Progenitor cell of endocrine pancreas (in vitro differentiated cells): ENCODE measurements at regions not wholly inside any gene's neighbourhood (a gene's known extent, or its start where the extent isn't known, plus 50 kb on each side); places are given as distances from the start of the nearest gene placed in this dataset.
"Not testable (repeated sequence)": the region's sequence is repeated elsewhere in the genome, so short reads cannot be mapped to it uniquely, and the experiment has no call there.

Experiments used
- DNase-seq: peaks from one replicate; pipeline ENCODE4 v3.0.0; 2021; ENCODE audit warnings: low spot score; ENCODE audit not compliant: unreplicated experiment
- H3K27ac Mint-ChIP-seq: 2 replicates; pipeline ENCODE4 v1.8.0; 2021; ENCODE audit warnings: mild to moderate bottlenecking, moderate library complexity, mixed read lengths
- H3K27me3 Mint-ChIP-seq: 2 replicates; pipeline ENCODE4 v1.8.0; 2021; ENCODE audit warnings: mixed read lengths
- H3K36me3 Mint-ChIP-seq: 2 replicates; pipeline ENCODE4 v1.8.0; 2022; ENCODE audit warnings: mixed read lengths; ENCODE audit not compliant: insufficient read depth
- H3K4me1 Mint-ChIP-seq: 2 replicates; pipeline ENCODE4 v1.8.0; 2021; ENCODE audit warnings: low read depth, mixed read lengths
- H3K4me3 Mint-ChIP-seq: 2 replicates; pipeline ENCODE4 v1.8.0; 2021; ENCODE audit warnings: low read depth, mild to moderate bottlenecking, moderate library complexity, mixed read lengths
- H3K9me3 Mint-ChIP-seq: 2 replicates; pipeline ENCODE4 v1.8.0; 2021; ENCODE audit warnings: low read depth, mixed read lengths
- TF ChIP-seq, protein P1 (sequence below): fragments of 200-600 bp; sonication (generic); IDR thresholded peaks from one replicate; pipeline ENCODE4 v1.5.0; 2021; ENCODE audit warnings: antibody characterized with exemption, mild to moderate bottlenecking; ENCODE audit not compliant: unreplicated experiment

DNA sequence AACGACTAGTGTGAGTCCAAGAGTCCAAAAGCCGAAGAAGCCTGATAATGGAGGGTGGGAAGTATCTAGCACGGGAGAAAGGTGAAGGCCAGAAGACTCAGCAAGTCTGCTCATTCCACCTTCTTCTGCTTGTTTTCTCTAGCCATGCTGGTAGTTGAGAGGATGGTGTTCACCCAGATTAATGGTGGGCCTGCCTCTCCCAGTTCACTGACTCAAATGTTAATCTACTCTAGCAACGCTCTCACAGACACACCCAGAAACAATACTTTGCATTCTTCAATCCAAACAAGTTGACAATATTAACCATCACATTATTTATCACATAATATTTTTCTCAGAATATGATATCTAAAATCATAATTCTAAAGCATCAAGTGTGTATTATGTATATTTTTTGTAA, 1055.1 kb upstream of the PCDH10 start:
- H3K36me3 Mint-ChIP-seq: no peaks in the 10 kb centered on the region
- H3K27me3 Mint-ChIP-seq: no peaks in the 10 kb centered on the region
- no peak for DNase-seq
- H3K27ac Mint-ChIP-seq: no peak overlapping the region
- no peaks in the 10 kb centered on the region for H3K9me3 Mint-ChIP-seq
- TF ChIP-seq, protein P1, sequence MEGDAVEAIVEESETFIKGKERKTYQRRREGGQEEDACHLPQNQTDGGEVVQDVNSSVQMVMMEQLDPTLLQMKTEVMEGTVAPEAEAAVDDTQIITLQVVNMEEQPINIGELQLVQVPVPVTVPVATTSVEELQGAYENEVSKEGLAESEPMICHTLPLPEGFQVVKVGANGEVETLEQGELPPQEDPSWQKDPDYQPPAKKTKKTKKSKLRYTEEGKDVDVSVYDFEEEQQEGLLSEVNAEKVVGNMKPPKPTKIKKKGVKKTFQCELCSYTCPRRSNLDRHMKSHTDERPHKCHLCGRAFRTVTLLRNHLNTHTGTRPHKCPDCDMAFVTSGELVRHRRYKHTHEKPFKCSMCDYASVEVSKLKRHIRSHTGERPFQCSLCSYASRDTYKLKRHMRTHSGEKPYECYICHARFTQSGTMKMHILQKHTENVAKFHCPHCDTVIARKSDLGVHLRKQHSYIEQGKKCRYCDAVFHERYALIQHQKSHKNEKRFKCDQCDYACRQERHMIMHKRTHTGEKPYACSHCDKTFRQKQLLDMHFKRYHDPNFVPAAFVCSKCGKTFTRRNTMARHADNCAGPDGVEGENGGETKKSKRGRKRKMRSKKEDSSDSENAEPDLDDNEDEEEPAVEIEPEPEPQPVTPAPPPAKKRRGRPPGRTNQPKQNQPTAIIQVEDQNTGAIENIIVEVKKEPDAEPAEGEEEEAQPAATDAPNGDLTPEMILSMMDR: no peak
- H3K4me1 Mint-ChIP-seq: no peaks in the 10 kb centered on the region
- no peak overlapping the region for H3K4me3 Mint-ChIP-seq

DNA sequence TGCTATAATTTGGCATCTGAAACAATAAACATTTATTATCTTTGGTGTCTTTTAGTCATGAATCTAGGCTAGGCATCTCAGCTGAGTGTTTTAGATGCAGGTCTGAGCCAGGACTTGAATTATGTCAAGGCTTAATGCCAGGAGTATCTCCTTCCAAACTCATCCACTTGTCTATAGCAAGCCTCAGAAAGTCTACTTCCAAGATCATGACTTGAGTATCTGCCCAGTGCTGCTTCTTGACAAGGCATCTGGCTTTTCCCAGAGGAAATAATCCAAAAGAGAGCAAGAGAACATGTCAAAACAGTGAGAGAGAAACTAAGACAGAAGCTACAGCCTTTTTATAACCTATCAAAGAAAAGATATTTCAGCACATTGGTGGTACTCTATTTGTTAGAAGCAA, 1052.1 kb upstream of the PCDH10 start:
- Mint-ChIP-seq H3K9me3 (no peaks in the 10 kb centered on the region), H3K27ac (no peak overlapping the region), H3K27me3 (no peaks in the 10 kb centered on the region), H3K4me3 (no peak overlapping the region), H3K4me1 (no peaks in the 10 kb centered on the region), H3K36me3 (no peaks in the 10 kb centered on the region)
- DNase-seq: no peak
- TF ChIP-seq, protein P1: no peak

GRCh38 chr4:132101526-132101925, 1047.6 kb upstream of the PCDH10 start:
- TF ChIP-seq, protein P1: no peak
- no peaks in the 10 kb centered on the region for H3K9me3 Mint-ChIP-seq
- no peak for DNase-seq
- H3K27ac Mint-ChIP-seq: peak overlapping the region; percentile 29
- H3K36me3 Mint-ChIP-seq: no peaks in the 10 kb centered on the region
- no peaks in the 10 kb centered on the region for H3K4me1 Mint-ChIP-seq
- H3K4me3 Mint-ChIP-seq: no peak overlapping the region
- no peaks in the 10 kb centered on the region for H3K27me3 Mint-ChIP-seq

DNA sequence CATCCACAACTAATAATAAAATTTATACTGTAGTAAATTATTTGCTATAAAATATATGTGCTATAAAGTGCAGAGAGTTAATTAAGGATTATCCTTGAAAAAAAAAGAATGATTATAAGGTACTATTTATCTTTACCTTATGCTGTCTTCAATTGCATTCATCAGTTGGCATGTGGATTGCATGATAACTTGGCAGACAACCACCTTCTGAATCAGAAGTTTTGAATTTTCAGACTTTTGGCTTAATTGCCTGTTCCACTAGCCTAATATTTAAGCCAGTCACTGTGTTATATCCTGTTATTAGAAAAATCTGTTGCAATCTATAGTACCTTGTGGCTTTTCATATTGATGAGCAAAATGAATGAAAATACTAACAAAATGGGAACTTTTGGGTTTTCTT, 1040.3 kb upstream of the PCDH10 start:
- H3K27me3 Mint-ChIP-seq: no peaks in the 10 kb centered on the region
- H3K9me3 Mint-ChIP-seq: no peaks in the 10 kb centered on the region
- H3K27ac Mint-ChIP-seq: no peak overlapping the region
- no peaks in the 10 kb centered on the region for H3K36me3 Mint-ChIP-seq
- no peak overlapping the region for H3K4me3 Mint-ChIP-seq
- DNase-seq: no peak
- TF ChIP-seq, protein P1: no peak
- no peaks in the 10 kb centered on the region for H3K4me1 Mint-ChIP-seq

DNA sequence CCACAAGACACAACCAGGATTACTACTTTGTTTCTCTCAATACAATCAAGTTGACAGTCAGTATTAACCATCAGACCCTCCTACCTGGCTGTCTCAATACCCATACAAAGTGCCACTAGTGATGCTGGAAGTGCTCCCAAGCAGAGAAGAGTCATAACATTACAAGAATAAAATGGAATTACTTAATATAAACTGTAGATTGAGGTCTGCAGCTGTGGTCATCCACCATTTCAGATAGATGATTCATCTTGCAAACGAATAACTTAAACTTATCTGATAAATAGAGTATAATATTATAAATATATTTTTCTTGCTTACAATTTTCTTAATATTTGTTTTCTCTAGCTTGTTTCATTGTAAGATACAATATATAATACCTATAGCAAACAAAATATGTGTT, 1034.2 kb upstream of the PCDH10 start:
- no peak overlapping the region for H3K4me3 Mint-ChIP-seq
- TF ChIP-seq, protein P1: no peak
- H3K9me3 Mint-ChIP-seq: peaks cover 13% of the 10 kb centered on the region
- H3K27me3 Mint-ChIP-seq: no peaks in the 10 kb centered on the region
- no peak for DNase-seq
- no peaks in the 10 kb centered on the region for H3K36me3 Mint-ChIP-seq
- no peaks in the 10 kb centered on the region for H3K4me1 Mint-ChIP-seq
- H3K27ac Mint-ChIP-seq: no peak overlapping the region

DNA sequence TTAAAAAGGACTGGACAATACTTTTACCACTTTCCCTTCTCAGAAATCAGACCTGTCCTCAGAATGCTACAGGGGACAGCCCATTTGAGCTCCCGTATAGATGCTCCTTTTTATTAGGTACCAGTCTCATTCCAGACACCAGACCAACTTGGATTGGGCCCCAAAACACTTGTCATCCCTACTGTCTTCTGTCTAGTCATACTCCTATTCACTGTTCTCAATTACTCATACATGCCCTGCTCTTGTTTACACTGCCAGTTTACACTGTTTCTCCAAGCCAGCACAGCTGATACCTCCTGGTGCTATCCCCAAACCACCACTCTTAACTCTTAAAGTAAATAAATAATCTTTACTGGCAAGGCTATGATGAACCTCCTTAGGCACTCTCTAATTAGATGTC, 1026.4 kb upstream of the PCDH10 start:
- not testable (repeated sequence) for H3K4me3 Mint-ChIP-seq, H3K36me3 Mint-ChIP-seq, H3K27ac Mint-ChIP-seq

More for the DNA sequence above, 1026.4 kb upstream of the PCDH10 start:
- H3K9me3 Mint-ChIP-seq: peaks cover 13% of the 10 kb centered on the region
- not testable (repeated sequence) for H3K27me3 Mint-ChIP-seq, DNase-seq, H3K4me1 Mint-ChIP-seq
